SK-N-SH treated with all-trans-retinoic acid at 6 μM for 48 hours (cell line): ENCODE measurements at regions not wholly inside any gene's neighbourhood (a gene's known extent, or its start where the extent isn't known, plus 50 kb on each side); places are given as distances from the start of the nearest gene placed in this dataset.

Source experiments
- ARNTL ChIP-seq: fragments of 450-650 bp; formaldehyde crosslinking; IDR thresholded peaks from 2 replicates; pipeline ENCODE4 v1.5.0; 2020; ENCODE audit warnings: low read depth, mild to moderate bottlenecking, moderate library complexity, borderline replicate concordance
- BACH2 ChIP-seq: fragments of 250-450 bp; sonication (Bioruptor Pico); IDR thresholded peaks from 2 replicates; pipeline ENCODE4 v1.9.0; 2021; ENCODE audit warnings: mild to moderate bottlenecking, borderline replicate concordance
- CSDC2 ChIP-seq: fragments of 250-450 bp; sonication (Bioruptor Pico); IDR thresholded peaks from 2 replicates; pipeline ENCODE4 v1.5.0; 2020; ENCODE audit warnings: mild to moderate bottlenecking, moderate library complexity
- PPARA ChIP-seq: fragments of 250-450 bp; sonication (Bioruptor Pico); IDR thresholded peaks from 2 replicates; pipeline ENCODE4 v1.5.0; 2020; ENCODE audit warnings: mild to moderate bottlenecking, borderline replicate concordance
- TCF4 ChIP-seq: fragments of 250-450 bp; sonication (Bioruptor Pico); IDR thresholded peaks from 2 replicates; pipeline ENCODE4 v1.8.0; 2021; ENCODE audit warnings: mild to moderate bottlenecking, moderate library complexity, borderline replicate concordance
- ZNF70 ChIP-seq: fragments of 450-650 bp; formaldehyde crosslinking; IDR thresholded peaks from 2 replicates; pipeline ENCODE4 v1.5.0; 2020; ENCODE audit warnings: mild to moderate bottlenecking, moderate library complexity

DNA sequence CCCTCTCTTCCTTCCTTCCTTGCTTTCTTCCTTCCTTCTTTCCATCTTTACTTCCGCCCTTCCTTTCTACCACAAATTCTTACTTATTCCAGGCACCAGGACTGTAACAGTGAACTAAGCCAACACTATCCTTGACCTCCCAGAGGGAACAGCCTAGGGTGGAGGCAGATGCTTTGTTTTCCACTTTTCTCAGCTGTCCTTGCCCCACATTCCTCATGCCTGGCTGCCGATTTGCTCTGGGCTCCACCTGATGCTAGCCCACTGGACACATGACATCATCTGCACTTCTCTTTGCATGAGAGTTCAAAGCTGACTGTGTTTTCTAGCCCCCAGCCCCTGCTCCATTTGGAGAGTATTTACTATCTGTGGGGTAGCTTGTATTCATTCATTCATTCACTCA is 283.0 kb downstream of the MAF start:
- TF ChIP-seq TCF4 (CRISPR knock-in tag) (no peak), PPARA (CRISPR knock-in tag) (no peak), ARNTL (no peak), CSDC2 (CRISPR knock-in tag) (no peak), ZNF70 (CRISPR knock-in tag) (no peak), BACH2 (CRISPR knock-in tag) (no peak)
